Right lobe of liver (tissue), 4 donors: ENCODE measurements at regions not wholly inside any gene's neighbourhood (a gene's known extent, or its start where the extent isn't known, plus 50 kb on each side); places are given as distances from the start of the nearest gene placed in this dataset.

Experiments
- CTCF ChIP-seq, 4 donors: fragments of 200-600 bp in 3 of 4; fragments of 450-650 bp in 1 of 4; IDR thresholded peaks; one replicate each; pipeline versions ENCODE4 v1.5.1 to v1.8.0; 2016 to 2022; ENCODE audit warnings: antibody characterized with exemption in 4 of 4, mild to moderate bottlenecking in 2 of 4
- POLR2A ChIP-seq: fragments of 450-650 bp; IDR thresholded peaks from one replicate; pipeline ENCODE4 v1.6.1; 2017; ENCODE audit warnings: antibody characterized with exemption, mild to moderate bottlenecking
- donor health status: DM: no; HTN: no; CAD: no.
- donor health status: DM: no; HTN: no; CAD: no.
- donor health status: DM: no; HTN: yes; CAD: no.

DNA sequence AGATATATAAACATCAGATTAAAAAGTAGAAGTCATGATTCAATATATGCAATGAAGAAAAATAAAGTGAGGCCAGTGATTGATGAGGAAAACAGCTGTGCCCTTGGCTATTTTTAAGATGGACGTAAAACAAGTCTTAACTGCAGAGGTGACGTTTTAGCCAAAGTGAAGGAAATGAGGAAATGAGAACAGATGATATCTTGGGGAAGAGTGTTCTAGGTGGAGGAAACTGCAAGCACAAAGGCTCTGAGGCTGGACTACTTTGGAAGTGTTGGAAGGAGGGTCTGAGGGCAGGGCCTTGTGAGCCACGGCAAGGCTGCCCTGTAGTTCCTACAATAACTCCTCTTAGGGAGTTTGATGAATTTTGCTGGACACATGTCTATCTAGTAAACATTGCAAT lies 140.5 kb upstream of the AKR1E2 start:
- TF ChIP-seq POLR2A: no peak
- no peak for TF ChIP-seq CTCF (IDR thresholded peaks at IDR 0.05)
